GM12873 (cell line): ENCODE measurements at regions not wholly inside any gene's neighbourhood (a gene's known extent, or its start where the extent isn't known, plus 50 kb on each side); places are given as distances from the start of the nearest gene placed in this dataset.

Experiments
- TF ChIP-seq, protein P1 (sequence below): IDR thresholded peaks from 2 replicates; pipeline ENCODE4 v1.5.1; 2012; ENCODE audit warnings: low read depth, mild to moderate bottlenecking, moderate library complexity, low read length, control low read depth; ENCODE audit not compliant: insufficient read depth; ENCODE audit errors: missing control alignments

DNA sequence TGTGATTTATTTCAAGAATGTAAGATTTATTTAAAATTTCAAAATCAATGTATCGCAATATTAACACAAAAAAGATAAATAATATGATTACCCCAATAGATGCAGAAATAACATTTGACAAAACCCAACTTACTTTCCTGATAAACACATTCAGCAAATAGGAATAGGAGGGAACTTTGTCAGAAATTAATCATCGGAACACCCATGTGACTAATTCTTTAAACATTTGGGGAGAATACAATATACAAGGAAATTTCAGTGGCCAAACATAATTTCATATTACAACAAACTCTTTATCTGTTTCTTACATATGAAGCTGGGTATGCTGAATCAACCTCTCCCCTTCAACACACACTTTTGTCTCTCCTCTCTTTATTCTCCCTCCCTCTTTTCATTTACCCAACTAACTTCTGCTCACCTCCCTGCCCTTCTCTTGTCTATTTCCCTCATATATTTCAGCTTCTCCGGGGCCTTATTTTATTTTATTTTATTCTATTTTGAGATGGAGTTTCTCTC is 309.6 kb upstream of the CNTNAP5 start:
- TF ChIP-seq, protein P1, sequence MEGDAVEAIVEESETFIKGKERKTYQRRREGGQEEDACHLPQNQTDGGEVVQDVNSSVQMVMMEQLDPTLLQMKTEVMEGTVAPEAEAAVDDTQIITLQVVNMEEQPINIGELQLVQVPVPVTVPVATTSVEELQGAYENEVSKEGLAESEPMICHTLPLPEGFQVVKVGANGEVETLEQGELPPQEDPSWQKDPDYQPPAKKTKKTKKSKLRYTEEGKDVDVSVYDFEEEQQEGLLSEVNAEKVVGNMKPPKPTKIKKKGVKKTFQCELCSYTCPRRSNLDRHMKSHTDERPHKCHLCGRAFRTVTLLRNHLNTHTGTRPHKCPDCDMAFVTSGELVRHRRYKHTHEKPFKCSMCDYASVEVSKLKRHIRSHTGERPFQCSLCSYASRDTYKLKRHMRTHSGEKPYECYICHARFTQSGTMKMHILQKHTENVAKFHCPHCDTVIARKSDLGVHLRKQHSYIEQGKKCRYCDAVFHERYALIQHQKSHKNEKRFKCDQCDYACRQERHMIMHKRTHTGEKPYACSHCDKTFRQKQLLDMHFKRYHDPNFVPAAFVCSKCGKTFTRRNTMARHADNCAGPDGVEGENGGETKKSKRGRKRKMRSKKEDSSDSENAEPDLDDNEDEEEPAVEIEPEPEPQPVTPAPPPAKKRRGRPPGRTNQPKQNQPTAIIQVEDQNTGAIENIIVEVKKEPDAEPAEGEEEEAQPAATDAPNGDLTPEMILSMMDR: no peak

DNA sequence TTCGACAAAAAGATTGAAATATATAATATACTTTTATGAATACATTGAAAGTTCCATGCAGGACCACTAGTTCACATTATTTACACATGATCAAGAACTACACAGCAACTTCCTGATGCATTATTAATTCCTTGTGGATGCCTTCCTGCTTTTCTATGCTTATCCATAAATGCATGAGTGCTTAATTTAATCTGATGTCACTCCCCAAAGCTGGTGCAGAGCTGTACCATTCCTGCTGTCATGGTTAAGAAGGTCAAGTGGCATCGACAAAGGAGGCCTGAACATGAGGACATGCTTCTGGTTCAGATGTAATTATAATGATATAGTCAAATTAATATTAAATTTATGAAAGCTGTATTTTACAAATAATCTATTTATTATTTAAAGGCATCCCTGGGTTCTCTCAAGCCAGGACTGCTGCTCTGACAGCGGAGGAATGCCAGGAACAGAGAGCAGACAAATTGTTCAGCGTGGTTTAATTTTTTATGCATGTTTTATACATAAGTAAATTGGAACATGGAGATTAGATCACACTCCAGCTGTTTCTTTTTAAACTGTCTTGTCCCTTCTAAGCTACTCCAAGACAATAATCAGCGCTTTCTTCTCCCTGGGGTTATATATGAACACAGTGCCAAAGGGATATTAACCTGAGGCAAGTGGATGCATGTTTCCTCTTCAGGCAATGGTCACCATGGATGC is 307.3 kb upstream of the CNTNAP5 start:
- TF ChIP-seq, protein P1: no peak

DNA sequence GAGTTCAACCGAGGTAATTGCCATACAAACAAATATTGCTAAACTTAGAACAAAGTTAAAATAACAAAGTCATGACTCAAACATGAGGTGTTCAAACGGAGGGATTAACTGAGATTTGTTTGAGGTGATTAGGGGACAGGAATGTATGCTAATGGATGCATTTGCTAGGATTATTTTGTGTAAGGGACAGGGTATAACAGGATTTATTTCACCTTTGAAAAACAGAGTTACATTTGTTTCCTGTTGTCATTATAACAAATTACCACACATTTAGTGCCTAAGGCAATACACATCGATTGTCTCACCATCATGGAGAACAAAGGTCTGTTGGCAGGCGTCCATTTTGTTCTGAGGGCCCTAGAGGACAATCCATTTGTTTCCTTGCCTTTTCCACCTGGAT is 304.3 kb upstream of the CNTNAP5 start:
- TF ChIP-seq, protein P1: no peak

DNA sequence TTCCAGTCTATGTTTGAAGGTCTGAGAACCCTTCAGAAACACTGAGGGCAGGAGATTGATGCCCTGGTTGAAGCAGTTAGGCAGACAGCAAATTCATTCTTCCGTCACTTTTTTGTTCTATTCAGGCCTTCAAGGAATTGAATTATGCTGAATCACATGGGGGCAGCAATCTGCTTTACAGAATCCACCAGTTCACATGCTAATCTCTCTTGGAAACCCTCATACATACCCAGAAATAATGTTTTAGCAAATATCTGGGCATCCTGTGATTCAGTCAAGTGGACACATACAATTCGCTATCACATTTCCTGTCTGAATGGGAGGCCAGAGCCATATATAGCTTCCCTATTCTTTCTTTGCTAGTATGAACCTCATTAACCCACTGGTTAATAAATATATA is 301.4 kb upstream of the CNTNAP5 start:
- TF ChIP-seq, protein P1: no peak

DNA sequence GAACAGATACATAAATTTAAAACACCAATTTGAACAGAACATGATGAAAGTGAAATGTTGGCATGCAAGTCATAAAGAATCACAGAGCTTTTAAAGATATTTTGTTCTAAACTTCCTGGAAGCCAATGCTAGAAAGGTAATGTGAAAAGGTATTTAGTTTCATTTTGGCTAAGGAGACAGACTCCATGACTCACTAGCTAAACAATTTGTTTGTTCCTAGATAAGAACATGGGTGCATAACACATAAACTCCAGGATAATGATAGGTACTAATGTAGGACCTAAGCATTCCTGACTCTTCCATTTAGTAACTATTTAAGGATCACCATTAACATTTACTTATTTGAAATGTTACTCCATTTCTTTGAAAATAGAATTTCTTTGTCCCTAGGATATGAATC is 292.5 kb upstream of the CNTNAP5 start:
- TF ChIP-seq, protein P1: no peak

DNA sequence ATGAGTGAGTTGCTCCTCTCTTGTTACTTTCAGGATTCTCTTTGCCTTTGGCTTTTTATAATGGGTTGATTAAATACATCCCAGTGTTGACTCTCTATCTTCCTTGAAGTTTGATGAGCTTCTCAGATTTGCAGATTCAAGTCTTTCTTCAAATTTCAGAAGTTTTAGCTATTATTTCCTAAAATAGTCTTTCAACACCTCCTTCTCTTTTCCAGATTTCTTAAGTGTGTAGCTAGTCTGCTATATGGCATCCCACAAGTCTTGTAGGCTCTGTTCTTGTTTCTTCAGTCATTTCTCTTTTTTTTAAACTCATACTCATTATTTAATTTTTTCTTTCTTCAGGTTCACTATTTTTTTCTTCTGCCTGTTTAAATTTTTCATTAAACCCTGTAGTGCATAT is 287.7 kb upstream of the CNTNAP5 start:
- TF ChIP-seq, protein P1: no peak

DNA sequence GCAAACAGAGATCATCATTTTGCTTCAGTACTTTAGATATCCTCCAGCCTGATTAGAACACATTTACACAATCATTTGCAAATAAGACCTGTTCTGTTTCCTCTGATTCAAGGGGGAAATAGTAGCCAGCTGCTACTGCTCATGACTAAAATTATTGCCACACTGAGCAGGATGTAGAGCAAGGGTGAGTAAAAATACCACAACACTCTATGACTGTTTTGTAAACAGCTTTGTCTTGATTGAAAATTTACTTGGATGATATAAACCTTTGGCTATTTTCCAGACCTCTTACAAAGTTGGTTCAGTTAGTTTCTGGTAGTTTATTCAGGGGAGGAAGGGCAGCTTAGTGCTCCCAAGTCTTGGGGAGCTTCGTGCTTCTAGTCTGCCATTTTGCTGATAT is 286.4 kb upstream of the CNTNAP5 start:
- TF ChIP-seq, protein P1: no peak
